Naive B cell (primary cell): ENCODE measurements at regions not wholly inside any gene's neighbourhood (a gene's known extent, or its start where the extent isn't known, plus 50 kb on each side); places are given as distances from the start of the nearest gene placed in this dataset.

Source experiments
- ATAC-seq, 2 donors: fragments of 150-1000 bp; cut with Tn5 transposase; 2 replicates each; pipeline ENCODE4 v1.10.0; 2021; ENCODE audit warnings: low read depth in 2 of 2, mild to moderate bottlenecking in 2 of 2, moderate library complexity in 2 of 2
- DNase-seq: peaks from one replicate; pipeline ENCODE4 v3.0.0; 2022
- H3K27ac Mint-ChIP-seq, 6 donors: one replicate each; pipeline ENCODE4 v1.8.0; 2020 to 2022; ENCODE audit warnings: mild to moderate bottlenecking in 6 of 6, mixed read lengths in 6 of 6, moderate library complexity in 5 of 6, inconsistent platforms in 2 of 6
- H3K27me3 Mint-ChIP-seq, 3 donors: one replicate each; pipeline ENCODE4 v1.8.0; 2021 to 2022; ENCODE audit warnings: mixed read lengths in 3 of 3, mild to moderate bottlenecking in 1 of 3
- H3K36me3 Mint-ChIP-seq, 2 donors: one replicate each; pipeline ENCODE4 v1.8.0; 2020 to 2022; ENCODE audit warnings: mixed read lengths in 2 of 2, inconsistent platforms in 1 of 2, mild to moderate bottlenecking in 1 of 2
- H3K4me1 Mint-ChIP-seq, 3 donors: one replicate each; pipeline ENCODE4 v1.8.0; 2020 to 2022; ENCODE audit warnings: mixed read lengths in 3 of 3, inconsistent platforms in 1 of 3, mild to moderate bottlenecking in 1 of 3, moderate library complexity in 1 of 3
- H3K4me3 Mint-ChIP-seq, 8 donors: one replicate each; pipeline ENCODE4 v1.8.0; 2020 to 2022; ENCODE audit warnings: mild to moderate bottlenecking in 8 of 8, mixed read lengths in 8 of 8, moderate library complexity in 8 of 8, inconsistent platforms in 2 of 8
- H3K9me3 Mint-ChIP-seq, 7 donors: one replicate each; pipeline ENCODE4 v1.8.0; 2020 to 2022; ENCODE audit warnings: mixed read lengths in 7 of 7, mild to moderate bottlenecking in 5 of 7, inconsistent platforms in 2 of 7, moderate library complexity in 1 of 7

DNA sequence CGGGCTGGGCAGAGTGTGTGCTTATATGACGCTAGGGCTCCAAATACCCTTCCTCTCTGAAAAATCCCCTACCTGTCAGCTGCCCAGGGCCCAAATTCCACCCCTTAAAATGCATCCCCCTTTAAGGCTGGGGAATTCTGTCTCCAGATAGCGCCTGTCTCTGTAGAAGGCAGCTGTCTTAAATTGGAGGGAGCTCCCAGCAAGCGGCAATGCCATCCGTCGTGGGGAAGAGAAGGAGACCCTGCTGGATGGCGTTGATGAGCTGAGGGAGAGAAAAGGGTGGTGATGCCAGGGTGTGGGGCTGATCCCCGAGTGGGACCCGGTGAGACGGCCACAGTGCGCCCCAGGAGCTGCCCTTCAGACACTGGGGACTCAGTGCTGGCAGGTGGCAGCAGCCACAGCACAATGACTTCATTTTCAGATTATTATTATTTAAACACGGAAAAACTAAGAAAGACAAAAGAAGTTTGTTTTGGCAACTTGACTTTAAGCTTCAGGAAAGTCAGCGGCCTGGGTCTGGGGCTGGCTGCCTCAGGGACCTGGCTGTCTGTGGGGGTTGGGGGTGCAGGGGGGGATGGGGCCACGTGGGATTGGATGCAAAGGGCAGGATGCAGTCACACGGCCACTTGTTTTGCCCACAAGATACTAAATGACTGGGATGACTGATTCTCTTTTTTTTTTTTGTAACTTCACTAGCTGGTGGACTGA is 152.8 kb downstream of the TFCP2L1 start:
- Mint-ChIP-seq H3K4me3 (no peak overlapping the region), H3K27ac (peak overlapping the region in 1 of 6 donors; percentile 15), H3K4me1 (peaks cover 0 to 4% (median 0%) of the 10 kb centered on the region in 3 donors), H3K9me3 (peaks cover 0 to 10% (median 0%) of the 10 kb centered on the region in 7 donors), H3K27me3 (peaks cover 0 to 16% (median 12%) of the 10 kb centered on the region in 3 donors), H3K36me3 (peaks cover 0 to 10% of the 10 kb centered on the region in 2 donors)
- no peak for ATAC-seq
- no peak for DNase-seq

DNA sequence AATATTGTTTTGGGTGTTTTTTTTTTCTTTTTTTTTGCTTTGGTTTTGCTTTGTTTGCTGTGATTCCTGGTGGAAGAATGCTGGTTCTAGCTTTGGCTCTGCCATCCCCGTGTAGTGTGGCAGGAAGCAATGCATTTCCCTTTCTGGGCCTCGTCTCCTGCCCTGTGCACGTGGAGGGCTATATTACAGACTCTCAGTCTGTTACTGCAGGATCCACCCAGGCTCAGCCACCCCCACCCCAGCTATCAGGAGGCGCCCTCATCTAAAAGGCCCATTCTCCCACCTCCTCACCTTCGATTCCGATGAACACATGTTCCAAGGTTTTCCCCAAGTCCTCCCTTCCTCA is 152.3 kb downstream of the TFCP2L1 start:
- Mint-ChIP-seq H3K4me1 (peaks cover 0 to 4% (median 0%) of the 10 kb centered on the region in 3 donors), H3K36me3 (peaks cover 0 to 10% of the 10 kb centered on the region in 2 donors), H3K27me3 (peaks cover 0 to 12% (median 11%) of the 10 kb centered on the region in 3 donors), H3K9me3 (peaks cover 0 to 10% (median 0%) of the 10 kb centered on the region in 7 donors), H3K4me3 (no peak overlapping the region), H3K27ac (peak overlapping the region in 1 of 6 donors; percentile 89)
- DNase-seq (no peak), ATAC-seq (no peak)

DNA sequence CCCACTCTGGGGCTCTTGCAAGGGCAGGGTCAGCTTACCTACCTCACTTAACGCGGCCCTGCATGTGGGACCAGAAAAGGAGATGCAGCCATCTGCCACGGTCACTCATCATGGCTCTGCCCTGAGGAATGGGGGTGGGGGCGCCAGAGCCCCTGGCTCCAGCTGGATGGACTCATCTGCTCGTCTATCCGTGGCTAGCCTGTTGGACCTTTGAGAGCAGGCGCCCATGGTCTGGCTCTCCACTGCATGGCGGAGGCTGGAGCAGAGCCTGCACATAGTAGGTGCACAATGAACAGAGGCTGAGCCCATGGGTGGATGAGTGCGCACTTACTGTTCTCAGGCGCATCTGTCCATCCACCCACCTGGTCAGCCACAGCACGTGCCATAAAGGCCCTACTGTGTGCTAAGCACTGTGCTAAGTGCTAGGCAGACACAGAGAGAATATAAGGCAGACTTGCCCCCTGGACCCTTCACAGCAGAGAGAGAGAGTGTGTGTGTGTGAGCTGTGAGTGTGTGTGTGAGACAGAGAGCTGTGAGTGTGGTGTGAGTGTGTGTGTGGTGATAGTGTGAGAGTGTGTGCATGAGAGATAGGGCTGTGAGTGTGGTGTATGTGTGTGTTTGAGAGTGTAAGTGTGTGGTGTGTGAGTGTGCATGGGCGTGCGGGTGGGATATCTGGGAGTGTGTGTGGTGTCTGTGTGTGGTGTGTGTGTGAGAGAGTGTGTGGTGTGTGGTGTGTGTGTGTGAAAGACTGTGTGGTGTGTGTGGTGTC is 151.3 kb downstream of the TFCP2L1 start:
- H3K27ac Mint-ChIP-seq: no peak overlapping the region
- DNase-seq: no peak
- peaks cover 0 to 10% of the 10 kb centered on the region in 2 donors for H3K36me3 Mint-ChIP-seq
- H3K27me3 Mint-ChIP-seq: peaks cover 0 to 12% (median 7%) of the 10 kb centered on the region in 3 donors
- peaks cover 0 to 10% (median 2%) of the 10 kb centered on the region in 7 donors for H3K9me3 Mint-ChIP-seq
- H3K4me3 Mint-ChIP-seq: no peak overlapping the region
- peaks cover 0 to 4% (median 0%) of the 10 kb centered on the region in 3 donors for H3K4me1 Mint-ChIP-seq
- ATAC-seq: no peak

DNA sequence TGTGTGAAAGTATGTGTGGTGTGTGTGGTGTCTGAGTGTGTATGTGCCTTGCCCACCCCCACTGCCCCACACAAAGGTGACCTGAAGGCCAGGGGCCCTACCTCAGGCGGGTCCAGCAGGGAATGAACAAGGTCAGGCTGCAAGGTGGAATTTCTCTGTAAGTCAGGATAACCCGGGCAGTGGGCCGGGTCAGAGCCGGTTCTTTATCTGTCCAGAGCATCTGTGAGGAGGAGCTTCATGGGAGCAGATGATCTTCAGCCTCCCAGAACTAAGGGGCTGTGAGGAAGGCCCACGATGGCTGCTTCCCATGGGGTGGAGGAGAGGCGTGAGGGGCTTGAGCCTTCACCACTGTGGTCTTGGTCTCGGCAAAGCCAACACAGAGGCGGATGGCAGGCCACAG is 150.3 kb downstream of the TFCP2L1 start:
- H3K9me3 Mint-ChIP-seq: peaks cover 0 to 10% (median 3%) of the 10 kb centered on the region in 7 donors

DNA sequence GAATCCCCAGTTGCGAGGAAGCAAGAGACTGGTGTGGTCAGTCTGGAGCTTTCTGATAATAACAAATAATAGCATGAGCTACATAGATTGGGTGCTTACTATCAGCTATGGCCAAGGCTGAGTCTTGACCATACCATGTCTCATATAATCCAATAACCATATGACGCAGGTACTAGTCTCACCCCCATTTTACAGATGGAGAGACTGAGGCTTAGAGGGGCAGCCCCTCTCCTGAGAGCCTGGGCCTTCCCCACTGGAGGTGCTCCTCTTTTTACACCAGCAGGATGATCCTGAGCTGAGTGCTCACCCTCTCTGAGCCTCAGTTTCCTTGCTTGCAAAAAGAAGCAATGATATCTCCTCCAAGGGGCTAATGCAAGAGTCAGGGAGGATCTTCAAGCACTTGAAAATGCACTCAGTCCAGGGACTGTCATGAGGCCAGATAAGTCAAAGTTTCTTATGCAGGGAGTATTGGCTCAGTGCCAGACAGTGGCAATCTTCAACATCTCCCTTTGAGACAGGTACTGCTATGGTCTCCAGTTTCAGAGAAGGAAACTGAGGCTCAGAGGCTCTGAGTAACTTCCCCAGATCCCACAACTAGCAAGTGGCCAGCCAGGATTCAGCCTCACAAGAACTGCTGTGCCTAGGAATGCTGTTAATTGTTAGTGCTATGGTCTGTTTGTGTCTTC is 149.7 kb downstream of the TFCP2L1 start:
- no peak for ATAC-seq
- H3K27ac Mint-ChIP-seq: no peak overlapping the region
- peaks cover 0 to 10% (median 4%) of the 10 kb centered on the region in 7 donors for H3K9me3 Mint-ChIP-seq
- DNase-seq: no peak
- H3K36me3 Mint-ChIP-seq: peaks cover 0 to 10% of the 10 kb centered on the region in 2 donors
- peaks cover 0 to 12% (median 7%) of the 10 kb centered on the region in 3 donors for H3K27me3 Mint-ChIP-seq
- peaks cover 0 to 4% (median 0%) of the 10 kb centered on the region in 3 donors for H3K4me1 Mint-ChIP-seq
- H3K4me3 Mint-ChIP-seq: no peak overlapping the region

More for the DNA sequence above, 150.3 kb downstream of the TFCP2L1 start:
- DNase-seq (no peak), ATAC-seq (no peak)
- Mint-ChIP-seq H3K27me3 (peaks cover 0 to 12% (median 7%) of the 10 kb centered on the region in 3 donors), H3K36me3 (peaks cover 0 to 10% of the 10 kb centered on the region in 2 donors), H3K27ac (no peak overlapping the region), H3K4me1 (peaks cover 0 to 4% (median 0%) of the 10 kb centered on the region in 3 donors), H3K4me3 (no peak overlapping the region)

DNA sequence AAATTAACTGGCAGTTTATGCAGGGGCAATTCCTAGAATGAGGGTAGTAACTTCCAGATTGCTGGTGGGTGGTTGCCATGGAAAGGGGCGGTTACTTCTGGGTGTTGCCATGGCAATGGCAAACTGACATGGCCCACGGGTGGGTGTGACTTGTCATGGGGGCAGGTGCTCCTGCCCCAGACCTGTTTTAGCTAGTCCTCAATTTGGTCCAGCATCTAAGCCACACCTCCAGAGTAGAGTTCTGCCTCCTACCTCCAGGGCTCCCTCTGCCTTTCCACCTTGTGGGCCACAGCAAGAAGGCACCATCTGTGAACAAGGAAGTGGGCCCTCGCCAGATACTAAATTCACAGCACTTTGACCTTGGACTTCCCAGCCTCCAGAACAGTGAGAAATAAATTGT is 148.7 kb downstream of the TFCP2L1 start:
- Mint-ChIP-seq H3K4me1 (peaks cover 0 to 4% (median 0%) of the 10 kb centered on the region in 3 donors), H3K4me3 (no peak overlapping the region), H3K9me3 (peaks cover 0 to 10% (median 4%) of the 10 kb centered on the region in 7 donors), H3K27ac (peak overlapping the region in 1 of 6 donors; percentile 42), H3K36me3 (peaks cover 0 to 10% of the 10 kb centered on the region in 2 donors), H3K27me3 (peaks cover 4 to 12% (median 11%) of the 10 kb centered on the region in 3 donors)
- ATAC-seq (no peak), DNase-seq (no peak)

DNA sequence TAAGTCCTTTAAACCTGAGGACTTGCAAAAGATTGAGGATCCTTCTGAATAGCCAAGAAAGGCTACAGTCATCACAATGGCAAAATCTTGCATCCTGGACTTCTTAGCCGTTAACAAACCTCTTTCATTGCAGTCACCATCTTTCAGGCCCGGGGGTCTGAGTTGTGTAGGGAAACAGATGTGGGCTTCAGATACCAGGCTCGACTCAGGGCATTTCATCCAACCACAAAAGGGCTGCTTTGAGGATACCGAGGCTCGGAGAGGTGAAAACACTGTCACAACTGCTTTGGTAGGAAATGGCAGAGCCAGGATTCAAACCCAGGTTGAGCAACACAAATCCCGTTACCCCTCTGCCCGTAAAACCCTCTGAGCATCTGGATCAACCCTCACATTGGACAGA is 147.4 kb downstream of the TFCP2L1 start:
- Mint-ChIP-seq H3K4me3 (no peak overlapping the region), H3K36me3 (peaks cover 0 to 10% of the 10 kb centered on the region in 2 donors), H3K9me3 (peaks cover 0 to 10% (median 4%) of the 10 kb centered on the region in 7 donors), H3K4me1 (peaks cover 0 to 4% (median 0%) of the 10 kb centered on the region in 3 donors), H3K27ac (no peak overlapping the region), H3K27me3 (peaks cover 4 to 18% (median 11%) of the 10 kb centered on the region in 3 donors)
- ATAC-seq (no peak), DNase-seq (no peak)

DNA sequence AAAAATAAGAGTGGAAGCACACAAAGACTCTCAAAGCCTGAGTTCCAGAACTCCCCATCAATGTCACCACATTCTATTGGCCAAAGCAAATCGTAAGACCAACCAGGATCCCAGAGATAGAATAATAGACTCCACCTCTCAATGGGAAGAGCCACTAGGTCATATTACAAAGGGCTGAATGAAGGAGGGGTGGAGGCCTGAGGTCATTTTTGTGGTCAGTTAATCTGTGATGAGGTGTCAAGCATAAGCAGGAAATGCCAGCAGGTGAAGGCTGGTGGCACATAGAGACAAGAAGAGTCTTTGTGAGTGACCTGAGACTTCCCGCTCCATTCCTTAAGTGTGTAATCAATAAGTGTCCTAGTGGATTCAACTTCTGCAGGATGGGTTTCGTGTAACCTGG is 144.3 kb downstream of the TFCP2L1 start:
- H3K36me3 Mint-ChIP-seq: no peaks in the 10 kb centered on the region
- no peaks in the 10 kb centered on the region for H3K4me1 Mint-ChIP-seq
- DNase-seq: no peak
- peaks cover 0 to 11% (median 4%) of the 10 kb centered on the region in 7 donors for H3K9me3 Mint-ChIP-seq
- no peak overlapping the region for H3K27ac Mint-ChIP-seq
- no peak overlapping the region for H3K4me3 Mint-ChIP-seq
- no peak for ATAC-seq
- peaks cover 4 to 15% (median 8%) of the 10 kb centered on the region in 3 donors for H3K27me3 Mint-ChIP-seq

DNA sequence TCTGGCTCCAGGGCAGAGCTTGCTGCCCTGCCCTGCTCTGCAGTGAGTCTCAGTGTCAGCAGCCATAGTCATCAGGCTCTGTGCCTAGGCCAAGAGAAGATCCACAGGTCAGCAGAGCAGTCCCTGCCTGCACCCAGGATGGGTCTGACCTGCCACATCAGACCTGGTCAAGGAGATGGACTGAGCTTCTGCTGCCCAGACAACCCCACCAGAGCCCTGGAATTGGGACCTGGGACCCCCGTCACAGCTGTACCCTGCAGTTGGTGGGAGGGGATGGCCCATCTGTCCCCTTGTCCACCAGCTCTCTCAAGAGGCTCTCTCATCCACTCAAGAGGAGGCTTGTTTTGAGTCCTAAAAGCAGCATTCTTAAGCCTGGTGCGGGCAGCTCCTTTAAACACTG is 142.6 kb downstream of the TFCP2L1 start:
- Mint-ChIP-seq H3K36me3 (no peaks in the 10 kb centered on the region), H3K9me3 (peaks cover 0 to 11% (median 4%) of the 10 kb centered on the region in 7 donors), H3K27ac (no peak overlapping the region), H3K27me3 (peaks cover 4 to 15% (median 8%) of the 10 kb centered on the region in 3 donors), H3K4me3 (no peak overlapping the region), H3K4me1 (no peaks in the 10 kb centered on the region)
- no peak for DNase-seq
- no peak for ATAC-seq

DNA sequence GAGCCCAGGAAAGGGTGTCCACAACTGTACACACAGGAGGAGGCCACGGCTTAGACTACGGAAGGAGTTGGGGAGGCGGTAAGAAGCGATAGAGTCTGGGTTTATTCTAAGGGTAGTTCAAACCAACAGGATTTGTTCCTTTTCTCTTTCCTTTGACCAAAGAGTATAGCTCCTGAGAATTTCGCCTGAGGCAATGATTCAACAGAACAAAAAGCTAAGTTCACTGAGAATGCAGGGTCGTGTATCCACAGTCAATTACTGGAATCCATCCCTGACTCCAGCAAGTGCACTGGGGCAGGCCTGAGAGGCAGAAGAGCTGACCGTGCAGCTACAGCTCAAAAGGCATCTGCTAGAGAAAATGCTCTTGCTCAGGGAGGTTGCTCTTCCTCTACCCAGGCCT is 140.9 kb downstream of the TFCP2L1 start:
- Mint-ChIP-seq H3K4me1 (no peaks in the 10 kb centered on the region), H3K9me3 (peaks cover 0 to 11% (median 3%) of the 10 kb centered on the region in 7 donors), H3K27me3 (peaks cover 4 to 15% (median 8%) of the 10 kb centered on the region in 3 donors), H3K36me3 (no peaks in the 10 kb centered on the region), H3K27ac (peak overlapping the region in 1 of 6 donors; percentile 21), H3K4me3 (no peak overlapping the region)
- DNase-seq (no peak), ATAC-seq (no peak)

DNA sequence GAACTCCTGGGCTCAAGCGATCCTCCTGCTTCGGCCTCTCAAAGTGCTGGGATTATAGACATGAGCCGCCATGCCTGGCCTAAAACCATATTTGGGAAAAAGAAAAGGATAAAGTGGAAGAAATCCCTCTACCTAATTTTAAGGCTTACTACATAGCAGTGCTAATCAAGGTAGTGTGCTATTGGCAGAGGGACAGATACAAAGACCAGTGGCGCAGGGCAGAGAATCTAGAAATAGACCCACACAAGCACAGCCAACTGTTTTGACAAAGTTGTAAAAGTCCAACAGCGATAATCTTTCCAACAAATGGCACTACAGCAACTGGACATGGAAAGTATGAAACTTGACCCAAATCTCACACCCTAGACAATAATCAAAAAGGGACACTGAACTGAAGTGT is 138.4 kb downstream of the TFCP2L1 start:
- no peak for DNase-seq
- H3K9me3 Mint-ChIP-seq: peaks cover 0 to 5% (median 3%) of the 10 kb centered on the region in 7 donors
- no peaks in the 10 kb centered on the region for H3K4me1 Mint-ChIP-seq
- no peak overlapping the region for H3K27ac Mint-ChIP-seq
- H3K27me3 Mint-ChIP-seq: peaks cover 0 to 15% (median 4%) of the 10 kb centered on the region in 3 donors
- H3K36me3 Mint-ChIP-seq: no peaks in the 10 kb centered on the region
- no peak overlapping the region for H3K4me3 Mint-ChIP-seq
- no peak for ATAC-seq

DNA sequence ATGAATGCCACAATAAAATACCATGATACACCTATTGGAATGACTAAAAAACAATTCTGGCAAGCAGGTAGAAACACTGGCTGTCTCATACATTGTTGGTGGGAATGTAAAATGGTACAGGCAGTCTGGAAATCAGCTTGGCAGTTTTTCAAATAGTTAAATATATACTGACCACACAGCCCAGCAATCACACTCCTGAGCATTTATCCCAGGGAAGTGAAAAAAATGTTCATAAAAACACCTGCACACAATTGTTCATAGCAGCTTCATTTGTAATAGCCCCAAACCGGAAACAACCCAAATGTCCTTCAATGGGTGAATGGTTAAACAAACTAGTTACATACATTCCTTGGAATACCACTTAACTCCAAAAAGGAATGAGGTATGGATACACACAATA is 137.2 kb downstream of the TFCP2L1 start:
- Mint-ChIP-seq H3K9me3 (peaks cover 0 to 5% (median 3%) of the 10 kb centered on the region in 7 donors), H3K27me3 (peaks cover 0 to 8% (median 4%) of the 10 kb centered on the region in 3 donors), H3K4me1 (no peaks in the 10 kb centered on the region), H3K27ac (no peak overlapping the region), H3K36me3 (no peaks in the 10 kb centered on the region), H3K4me3 (no peak overlapping the region)
- DNase-seq: no peak
- no peak for ATAC-seq

DNA sequence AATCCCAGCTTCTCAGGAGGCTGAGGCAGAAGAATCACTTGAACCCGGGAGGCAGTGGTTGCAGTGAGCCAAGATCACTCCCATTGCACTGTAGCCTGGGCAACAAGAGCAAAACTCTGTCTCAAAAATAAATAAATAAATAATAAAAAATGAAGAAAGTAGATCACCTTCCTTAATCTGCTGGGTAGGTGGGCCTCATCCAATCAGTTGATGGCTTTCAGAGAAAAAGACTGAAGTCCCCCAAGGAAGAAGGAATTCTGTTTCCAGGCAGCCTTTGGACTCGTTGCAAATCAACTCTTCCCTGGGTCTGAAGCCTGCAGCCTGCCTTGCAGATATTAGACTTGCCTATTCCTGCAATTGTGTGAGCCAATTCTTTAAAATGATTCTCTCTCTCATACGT is 136.5 kb downstream of the TFCP2L1 start:
- H3K4me1 Mint-ChIP-seq: no peaks in the 10 kb centered on the region
- H3K4me3 Mint-ChIP-seq: no peak overlapping the region
- no peak overlapping the region for H3K27ac Mint-ChIP-seq
- DNase-seq: no peak
- ATAC-seq: no peak
- no peaks in the 10 kb centered on the region for H3K36me3 Mint-ChIP-seq
- H3K27me3 Mint-ChIP-seq: peaks cover 0 to under 1% (median 0%) of the 10 kb centered on the region in 3 donors
- H3K9me3 Mint-ChIP-seq: peaks cover 0 to 5% (median 2%) of the 10 kb centered on the region in 7 donors
